ENCODE measurements at regions not wholly inside any gene's neighbourhood (a gene's known extent, or its start where the extent isn't known, plus 50 kb on each side); places are given as distances from the start of the nearest gene placed in this dataset.

- TF ChIP-seq PRDM10 (IDR thresholded peaks at IDR 0.05; ENCODE audit: partially characterized antibody) (no peak), ZNF133 (CRISPR knock-in tag; IDR thresholded peaks at IDR 0.05) (no peak), SNAPC5 (CRISPR knock-in tag; IDR thresholded peaks at IDR 0.05) (no peak), ZNF347 (CRISPR knock-in tag; IDR thresholded peaks at IDR 0.05; ENCODE audit: low read depth) (no peak), THAP12 (CRISPR knock-in tag; IDR thresholded peaks at IDR 0.05) (no peak), NR1H2 (CRISPR knock-in tag; IDR thresholded peaks at IDR 0.05) (no peak), ZNF277 (CRISPR knock-in tag; IDR thresholded peaks at IDR 0.05; ENCODE audit: borderline replicate concordance) (no peak), CBFA2T2 (conservative IDR thresholded peaks at IDR 0.05) (no peak)
Measured at GRCh38 chr9:126116351-126117157, 210.1 kb upstream of the MVB12B start (continued).

Measured in K562 (cell line).